AG04450 (cell line): ENCODE measurements at regions not wholly inside any gene's neighbourhood (a gene's known extent, or its start where the extent isn't known, plus 50 kb on each side); places are given as distances from the start of the nearest gene placed in this dataset.

ENCODE experiments used
- CTCF ChIA-PET: fragments of 300-600, 350-600 bp; formaldehyde crosslinking; extraction: SDS; loops from one replicate; lab custom pipeline; 2022; ENCODE audit warnings: antibody characterized with exemption, inconsistent platforms; lab: Charles Lee
- POLR2A ChIA-PET: fragments of 350-600 bp; formaldehyde crosslinking; extraction: SDS; loops from one replicate; lab custom pipeline; 2021; ENCODE audit warnings: antibody characterized with exemption, inconsistent platforms; lab: Yijun Ruan, JAX
- DNase-seq: peaks from one replicate; pipeline ENCODE4 v3.0.0-alpha.2; 2011; ENCODE audit warnings: low read depth, low spot score
- H3K27ac ChIP-seq: one replicate; pipeline ENCODE4 v1.5.1; 2012; ENCODE audit warnings: low read depth, low read length, control low read depth
- H3K27me3 ChIP-seq: one replicate; pipeline ENCODE4 v1.6.0; 2012; ENCODE audit warnings: low read length; ENCODE audit not compliant: control insufficient read depth, insufficient read depth
- H3K4me3 ChIP-seq: 2 replicates; pipeline ENCODE4 v1.5.1; 2011; ENCODE audit warnings: mild to moderate bottlenecking, low read depth, low read length, control low read depth
- H3K9me3 ChIP-seq: 2 replicates; pipeline ENCODE4 v1.5.1; 2012; ENCODE audit warnings: low read length; ENCODE audit not compliant: control insufficient read depth, insufficient read depth
- CTCF ChIP-seq: IDR thresholded peaks from 2 replicates; pipeline ENCODE4 v1.5.1; 2011; ENCODE audit warnings: low read depth, low read length, control low read depth, inconsistent platforms

- DNase-seq: no peak
- no peak for TF ChIP-seq CTCF
- H3K27ac ChIP-seq: no peak overlapping the region
- no peaks in the 10 kb centered on the region for H3K9me3 ChIP-seq
- no peak overlapping the region for H3K4me3 ChIP-seq
- POLR2A ChIA-PET: no interaction called here
- H3K27me3 ChIP-seq: no peaks in the 10 kb centered on the region
- CTCF ChIA-PET: no interaction called here
These were observed 1986.1 kb downstream of the ARAP2 start for GRCh38 chr4:34258176-34258575.

GRCh38 chr4:34261799-34262314 is 1982.5 kb downstream of the ARAP2 start:
- ChIA-PET POLR2A (no interaction called here), CTCF (no interaction called here)
- H3K9me3 ChIP-seq: no peaks in the 10 kb centered on the region
- H3K27me3 ChIP-seq: no peaks in the 10 kb centered on the region
- DNase-seq: no peak
- no peak overlapping the region for H3K4me3 ChIP-seq
- no peak overlapping the region for H3K27ac ChIP-seq
- no peak for TF ChIP-seq CTCF

GRCh38 chr4:34269613-34270012 is 1974.7 kb downstream of the ARAP2 start:
- ChIA-PET POLR2A (no interaction called here), CTCF (no interaction called here)
- Histone ChIP-seq H3K27ac (no peak overlapping the region), H3K4me3 (no peak overlapping the region), H3K9me3 (no peaks in the 10 kb centered on the region), H3K27me3 (no peaks in the 10 kb centered on the region)
- DNase-seq: no peak
- no peak for TF ChIP-seq CTCF

- POLR2A ChIA-PET: no interaction called here
- Histone ChIP-seq H3K4me3 (no peak overlapping the region), H3K27ac (no peak overlapping the region), H3K9me3 (no peaks in the 10 kb centered on the region), H3K27me3 (no peaks in the 10 kb centered on the region)
- TF ChIP-seq CTCF: no peak
- CTCF ChIA-PET: no interaction called here
- no peak for DNase-seq
These were observed 1972.6 kb downstream of the ARAP2 start for GRCh38 chr4:34271479-34272355.

GRCh38 chr4:34279011-34279410 is 1965.3 kb downstream of the ARAP2 start:
- Histone ChIP-seq H3K4me3 (no peak overlapping the region), H3K27ac (no peak overlapping the region), H3K9me3 (no peaks in the 10 kb centered on the region), H3K27me3 (no peaks in the 10 kb centered on the region)
- no peak for TF ChIP-seq CTCF
- CTCF ChIA-PET: no interaction called here
- DNase-seq: no peak
- POLR2A ChIA-PET: no interaction called here
